IMR-90 (cell line): ENCODE measurements at regions not wholly inside any gene's neighbourhood (a gene's known extent, or its start where the extent isn't known, plus 50 kb on each side); places are given as distances from the start of the nearest gene placed in this dataset.

ENCODE experiments used
- ATAC-seq: fragments of 200-7000 bp; cut with Tn5 transposase; 2 replicates; pipeline ENCODE4 v1.9.1; 2020; ENCODE audit warnings: low read depth, mild to moderate bottlenecking, moderate library complexity
- BruUV-seq: library from RNA; stranded (reverse); fragments of 400-500 nt; replicated peaks from 2 replicates; lab custom pipeline; 2021; lab: Mats Ljungman, UMichigan
- CTCF ChIA-PET: fragments of 300-600 bp; formaldehyde crosslinking; extraction: SDS; loops from one replicate; lab custom pipeline; 2021; ENCODE audit warnings: antibody characterized with exemption; lab: Yijun Ruan, JAX
- POLR2A ChIA-PET: fragments of 300-600 bp; sonication (Branson Sonifier 250); formaldehyde crosslinking; loops from one replicate; lab custom pipeline; 2022; ENCODE audit warnings: antibody characterized with exemption; ENCODE audit not compliant: unreplicated experiment; lab: Charles Lee
- DNase-seq: peaks from one replicate; pipeline ENCODE4 v3.0.0; 2013
- H2AFZ ChIP-seq: replicated peaks from 2 replicates; pipeline ENCODE3; 2013; ENCODE audit warnings: low read length, mild to moderate bottlenecking; ENCODE audit not compliant: poor library complexity
- H2AK5ac ChIP-seq: 2 replicates; pipeline ENCODE4 v1.6.1; 2013; ENCODE audit warnings: low read depth, low read length, inconsistent platforms
- H2AK9ac ChIP-seq: replicated peaks from 2 replicates; pipeline ENCODE3; 2013; ENCODE audit warnings: mild to moderate bottlenecking, low read depth, low read length, moderate library complexity; ENCODE audit not compliant: poor library complexity
- H2BK120ac ChIP-seq: 2 replicates; pipeline ENCODE4 v1.6.1; 2013; ENCODE audit warnings: low read depth, low read length, inconsistent platforms
- H2BK15ac ChIP-seq: 3 replicates; pipeline ENCODE4 v1.6.1; 2013; ENCODE audit warnings: low read depth, low read length, inconsistent platforms
- H2BK20ac ChIP-seq: 2 replicates; pipeline ENCODE4 v1.6.1; 2013; ENCODE audit warnings: low read depth, mild to moderate bottlenecking, inconsistent platforms, low read length, moderate library complexity
- H2BK5ac ChIP-seq: 2 replicates; pipeline ENCODE4 v1.6.1; 2013; ENCODE audit warnings: mild to moderate bottlenecking, low read depth, low read length, inconsistent platforms; ENCODE audit not compliant: poor library complexity, severe bottlenecking
- H3K14ac ChIP-seq: replicated peaks from 2 replicates; pipeline ENCODE4 v1.6.1; 2013; ENCODE audit warnings: low read depth, low read length, inconsistent platforms
- H3K18ac ChIP-seq: 2 replicates; pipeline ENCODE4 v1.6.1; 2013; ENCODE audit warnings: low read depth, low read length, control low read depth
- H3K23ac ChIP-seq: 2 replicates; pipeline ENCODE4 v1.6.1; 2013; ENCODE audit warnings: low read depth, low read length, inconsistent platforms
- H3K27ac ChIP-seq: 2 replicates; pipeline ENCODE4 v1.5.1; 2013; ENCODE audit warnings: mild to moderate bottlenecking, control low read depth, low read length; ENCODE audit not compliant: insufficient read depth
- H3K27me3 ChIP-seq: 2 replicates; pipeline ENCODE4 v1.6.1; 2013; ENCODE audit warnings: low read length; ENCODE audit not compliant: control insufficient read depth, insufficient read depth
- H3K36me3 ChIP-seq: 2 replicates; pipeline ENCODE4 v1.6.1; 2013; ENCODE audit warnings: low read length, mixed read lengths; ENCODE audit not compliant: control insufficient read depth, insufficient read depth
- H3K4ac ChIP-seq: 2 replicates; pipeline ENCODE4 v1.6.1; 2013; ENCODE audit warnings: low read depth, low read length, inconsistent platforms
- H3K4me1 ChIP-seq: 2 replicates; pipeline ENCODE4 v1.6.1; 2013; ENCODE audit warnings: low read length, mixed read lengths; ENCODE audit not compliant: control insufficient read depth, insufficient read depth
- H3K4me2 ChIP-seq: 2 replicates; pipeline ENCODE4 v1.6.1; 2013; ENCODE audit warnings: low read depth, mild to moderate bottlenecking, control low read depth, low read length, moderate library complexity
- H3K4me3 ChIP-seq: 2 replicates; pipeline ENCODE4 v1.5.1; 2013; ENCODE audit warnings: low read depth, mild to moderate bottlenecking, control low read depth, low read length, moderate library complexity; ENCODE audit not compliant: insufficient read depth
- H3K56ac ChIP-seq: 2 replicates; pipeline ENCODE4 v1.6.1; 2013; ENCODE audit warnings: low read length, inconsistent platforms; ENCODE audit not compliant: insufficient read depth; ENCODE audit errors: extremely low read depth
- H3K79me1 ChIP-seq, 2 experiments: 2 replicates each; pipeline ENCODE4 v1.6.1; 2013; ENCODE audit warnings: low read length in 2 of 2, inconsistent platforms in 1 of 2, low read depth in 1 of 2
- H3K9ac ChIP-seq: 2 replicates; pipeline ENCODE4 v1.6.1; 2013; ENCODE audit warnings: low read depth, low read length, control low read depth
- H3K9me1 ChIP-seq: 2 replicates; pipeline ENCODE4 v1.6.1; 2013; ENCODE audit warnings: low read length, inconsistent platforms; ENCODE audit not compliant: insufficient read depth
- H3K9me3 ChIP-seq: 2 replicates; pipeline ENCODE4 v1.6.1; 2013; ENCODE audit warnings: low read length; ENCODE audit not compliant: control insufficient read depth, insufficient read depth
- H4K20me1 ChIP-seq: 2 replicates; pipeline ENCODE4 v1.6.1; 2013; ENCODE audit warnings: low read length, inconsistent platforms; ENCODE audit not compliant: insufficient read depth
- H4K5ac ChIP-seq: 2 replicates; pipeline ENCODE4 v1.6.1; 2013; ENCODE audit warnings: mild to moderate bottlenecking, low read depth, low read length, control low read depth
- H4K8ac ChIP-seq, 2 experiments: 2 replicates each; pipeline ENCODE4 v1.6.1; 2013; ENCODE audit warnings: low read depth in 2 of 2, low read length in 2 of 2, control low read depth in 1 of 2, inconsistent platforms in 1 of 2
- H4K91ac ChIP-seq: 2 replicates; pipeline ENCODE4 v1.6.1; 2013; ENCODE audit warnings: low read depth, low read length, inconsistent platforms; ENCODE audit not compliant: insufficient read depth
- BHLHE40 ChIP-seq: fragments of 150-350 bp; IDR thresholded peaks from 2 replicates; pipeline ENCODE4 v1.6.1; 2016; ENCODE audit warnings: mild to moderate bottlenecking, low read depth, low read length
- CEBPB ChIP-seq: IDR thresholded peaks from 2 replicates; pipeline ENCODE4 v1.6.1; 2012; ENCODE audit warnings: low read depth, low read length, improper control_type of control experiment
- CHD1 ChIP-seq: IDR thresholded peaks from 2 replicates; pipeline ENCODE4 v1.6.1; 2012; ENCODE audit warnings: low read depth, low read length, improper control_type of control experiment
- FOS ChIP-seq: fragments of 150-350 bp; IDR thresholded peaks from 2 replicates; pipeline ENCODE4 v1.6.1; 2016; ENCODE audit warnings: low read depth, low read length
- MAFK ChIP-seq: IDR thresholded peaks from 2 replicates; pipeline ENCODE4 v1.6.1; 2012; ENCODE audit warnings: low read depth, low read length, improper control_type of control experiment
- MAZ ChIP-seq: IDR thresholded peaks from 2 replicates; pipeline ENCODE4 v1.6.1; 2012; ENCODE audit warnings: low read depth, mild to moderate bottlenecking, low read length, improper control_type of control experiment, moderate library complexity, borderline replicate concordance
- MXI1 ChIP-seq: IDR thresholded peaks from 2 replicates; pipeline ENCODE4 v1.6.1; 2012; ENCODE audit warnings: low read depth, mild to moderate bottlenecking, low read length, moderate library complexity, borderline replicate concordance
- NFE2L2 ChIP-seq: fragments of 150-350 bp; IDR thresholded peaks from 2 replicates; pipeline ENCODE4 v1.6.1; 2016; ENCODE audit warnings: low read depth, mild to moderate bottlenecking, low read length
- POLR2A ChIP-seq: IDR thresholded peaks from 2 replicates; pipeline ENCODE4 v1.6.1; 2012; ENCODE audit warnings: mild to moderate bottlenecking, low read depth, low read length
- RAD21 ChIP-seq: IDR thresholded peaks from 2 replicates; pipeline ENCODE4 v1.6.1; 2012; ENCODE audit warnings: low read length, improper control_type of control experiment
- RCOR1 ChIP-seq: IDR thresholded peaks from 2 replicates; pipeline ENCODE4 v1.6.1; 2012; ENCODE audit warnings: mild to moderate bottlenecking, low read length, improper control_type of control experiment; ENCODE audit not compliant: insufficient replicate concordance
- RFX5 ChIP-seq: IDR thresholded peaks from 2 replicates; pipeline ENCODE4 v1.8.0; 2012; ENCODE audit warnings: low read depth, mild to moderate bottlenecking, low read length, moderate library complexity
- SMC3 ChIP-seq: fragments of 150-350 bp; IDR thresholded peaks from 2 replicates; pipeline ENCODE4 v1.6.1; 2016; ENCODE audit warnings: low read depth, mild to moderate bottlenecking, antibody characterized with exemption, low read length, moderate library complexity
- WGBS, 2 experiments: methylation state at CpG; one replicate each; pipeline versions ENCODE4 v1.1.5 to v1.1.7; 2013; ENCODE audit warnings: missing lambda C conversion rate in 2 of 2; ENCODE audit not compliant: insufficient read length in 1 of 2; ENCODE audit errors: extremely low coverage in 2 of 2; 5-methylcytosine and 5-hydroxymethylcytosine counted together
- dilution Hi-C: fragments of 300-500 bp; cut with HindIII; formaldehyde crosslinking; loops from one replicate; pipeline ENCODE4 v1.14.3; 2018; ENCODE audit warnings: low sequenced_read_pairs; ENCODE audit not compliant: unreplicated experiment
- in situ Hi-C: fragments of 300-500 bp; cut with MboI; formaldehyde crosslinking; loops from 3 replicates; pipeline ENCODE4 v1.14.3; 2019; ENCODE audit warnings: low sequenced_read_pairs, inconsistent platforms, mixed read lengths
- intact Hi-C: fragments of 100-400 bp; cut with micrococcal nuclease; formaldehyde crosslinking; loops from 2 replicates; pipeline ENCODE4 v1.10.0; 2022
- TF ChIP-seq, protein P1 (sequence below): fragments of 150-350 bp; IDR thresholded peaks from 2 replicates; pipeline ENCODE4 v1.6.1; 2017; ENCODE audit warnings: mild to moderate bottlenecking, antibody characterized with exemption, low read length, low read depth
- TF ChIP-seq, protein P2 (sequence below): fragments of 150-350 bp; IDR thresholded peaks from 2 replicates; pipeline ENCODE4 v1.6.1; 2016; ENCODE audit warnings: low read depth, mild to moderate bottlenecking, low read length, moderate library complexity, borderline replicate concordance
- TF ChIP-seq, protein P3 (sequence below): conservative IDR thresholded peaks from 2 replicates; pipeline ENCODE4 v1.5.1; 2012; ENCODE audit warnings: mild to moderate bottlenecking, low read depth, low read length, improper control_type of control experiment

DNA sequence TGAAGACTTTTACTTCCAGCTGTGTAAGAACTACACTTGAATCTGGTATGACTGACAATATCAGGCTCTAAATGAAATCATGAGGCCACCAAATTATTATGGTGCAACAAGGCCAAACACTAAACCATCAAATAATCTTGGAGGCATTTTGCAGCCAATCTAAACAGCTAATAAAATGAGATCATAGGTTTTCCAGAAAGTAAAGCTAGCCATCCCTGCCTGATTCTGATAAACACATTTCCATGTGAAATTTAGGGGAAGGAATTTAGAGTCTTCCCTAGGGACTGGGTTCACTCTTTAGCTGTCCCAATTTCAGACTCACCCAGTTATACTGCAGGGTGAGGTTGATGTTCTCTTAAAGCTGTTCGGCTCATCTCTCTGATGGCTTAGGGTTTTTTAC, 190.3 kb upstream of the TMEM196 start:
- H3K4ac ChIP-seq = no peak overlapping the region
- H2AFZ ChIP-seq = no peak overlapping the region
- no CpG with 5 or more reads among the region's 1 CpG for WGBS, 2 experiments
- no TSS peak for BruUV-seq
- H3K56ac ChIP-seq = no peak overlapping the region
- ATAC-seq (no peak), DNase-seq (no peak)
- no peak overlapping the region for H3K4me3 ChIP-seq
- no peak overlapping the region for H3K18ac ChIP-seq
- H3K4me1 ChIP-seq = no peaks in the 10 kb centered on the region
- H2BK15ac ChIP-seq = no peak overlapping the region
- H3K9me1 ChIP-seq = no peaks in the 10 kb centered on the region
- dilution Hi-C loops = no loop called here
- H3K27me3 ChIP-seq = no peaks in the 10 kb centered on the region
- no peak overlapping the region for H3K9ac ChIP-seq
- no peak overlapping the region for H2BK20ac ChIP-seq
- H2BK120ac ChIP-seq = no peak overlapping the region
- H2AK5ac ChIP-seq = no peak overlapping the region
- no peaks in the 10 kb centered on the region for H3K36me3 ChIP-seq
- intact Hi-C loops = no loop called here
- H2BK5ac ChIP-seq = no peak overlapping the region
- no peaks in the 10 kb centered on the region for H3K79me1 ChIP-seq
- H3K23ac ChIP-seq = no peak overlapping the region
- H4K91ac ChIP-seq = no peak overlapping the region
- H4K8ac ChIP-seq = no peak overlapping the region
- H3K27ac ChIP-seq = no peak overlapping the region
- TF ChIP-seq RFX5 = no peak
- TF ChIP-seq SMC3 = no peak
- TF ChIP-seq CHD1 = no peak
- no peak for TF ChIP-seq MAZ
- no peak for TF ChIP-seq POLR2A
- TF ChIP-seq NFE2L2 = no peak
- no peak for TF ChIP-seq MXI1
- TF ChIP-seq, protein P1, sequence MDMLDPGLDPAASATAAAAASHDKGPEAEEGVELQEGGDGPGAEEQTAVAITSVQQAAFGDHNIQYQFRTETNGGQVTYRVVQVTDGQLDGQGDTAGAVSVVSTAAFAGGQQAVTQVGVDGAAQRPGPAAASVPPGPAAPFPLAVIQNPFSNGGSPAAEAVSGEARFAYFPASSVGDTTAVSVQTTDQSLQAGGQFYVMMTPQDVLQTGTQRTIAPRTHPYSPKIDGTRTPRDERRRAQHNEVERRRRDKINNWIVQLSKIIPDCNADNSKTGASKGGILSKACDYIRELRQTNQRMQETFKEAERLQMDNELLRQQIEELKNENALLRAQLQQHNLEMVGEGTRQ = no peak
- TF ChIP-seq, protein P2, sequence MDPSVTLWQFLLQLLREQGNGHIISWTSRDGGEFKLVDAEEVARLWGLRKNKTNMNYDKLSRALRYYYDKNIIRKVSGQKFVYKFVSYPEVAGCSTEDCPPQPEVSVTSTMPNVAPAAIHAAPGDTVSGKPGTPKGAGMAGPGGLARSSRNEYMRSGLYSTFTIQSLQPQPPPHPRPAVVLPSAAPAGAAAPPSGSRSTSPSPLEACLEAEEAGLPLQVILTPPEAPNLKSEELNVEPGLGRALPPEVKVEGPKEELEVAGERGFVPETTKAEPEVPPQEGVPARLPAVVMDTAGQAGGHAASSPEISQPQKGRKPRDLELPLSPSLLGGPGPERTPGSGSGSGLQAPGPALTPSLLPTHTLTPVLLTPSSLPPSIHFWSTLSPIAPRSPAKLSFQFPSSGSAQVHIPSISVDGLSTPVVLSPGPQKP = no peak
- no peak for TF ChIP-seq MAFK
- no peak for TF ChIP-seq CEBPB
- no peak for TF ChIP-seq BHLHE40
- TF ChIP-seq RCOR1 = no peak
- no peak for TF ChIP-seq RAD21
- TF ChIP-seq, protein P3, sequence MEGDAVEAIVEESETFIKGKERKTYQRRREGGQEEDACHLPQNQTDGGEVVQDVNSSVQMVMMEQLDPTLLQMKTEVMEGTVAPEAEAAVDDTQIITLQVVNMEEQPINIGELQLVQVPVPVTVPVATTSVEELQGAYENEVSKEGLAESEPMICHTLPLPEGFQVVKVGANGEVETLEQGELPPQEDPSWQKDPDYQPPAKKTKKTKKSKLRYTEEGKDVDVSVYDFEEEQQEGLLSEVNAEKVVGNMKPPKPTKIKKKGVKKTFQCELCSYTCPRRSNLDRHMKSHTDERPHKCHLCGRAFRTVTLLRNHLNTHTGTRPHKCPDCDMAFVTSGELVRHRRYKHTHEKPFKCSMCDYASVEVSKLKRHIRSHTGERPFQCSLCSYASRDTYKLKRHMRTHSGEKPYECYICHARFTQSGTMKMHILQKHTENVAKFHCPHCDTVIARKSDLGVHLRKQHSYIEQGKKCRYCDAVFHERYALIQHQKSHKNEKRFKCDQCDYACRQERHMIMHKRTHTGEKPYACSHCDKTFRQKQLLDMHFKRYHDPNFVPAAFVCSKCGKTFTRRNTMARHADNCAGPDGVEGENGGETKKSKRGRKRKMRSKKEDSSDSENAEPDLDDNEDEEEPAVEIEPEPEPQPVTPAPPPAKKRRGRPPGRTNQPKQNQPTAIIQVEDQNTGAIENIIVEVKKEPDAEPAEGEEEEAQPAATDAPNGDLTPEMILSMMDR = no peak
- no peak for TF ChIP-seq FOS
- no peaks in the 10 kb centered on the region for H4K20me1 ChIP-seq
- H3K9me3 ChIP-seq = no peaks in the 10 kb centered on the region
- in situ Hi-C loops = no loop called here
- CTCF ChIA-PET = no interaction called here
- no peak overlapping the region for H2AK9ac ChIP-seq
- H4K5ac ChIP-seq = no peak overlapping the region
- POLR2A ChIA-PET = no interaction called here
- H3K4me2 ChIP-seq = no peak overlapping the region
- no peak overlapping the region for H3K14ac ChIP-seq
